H9 (cell line): ENCODE measurements at regions not wholly inside any gene's neighbourhood (a gene's known extent, or its start where the extent isn't known, plus 50 kb on each side); places are given as distances from the start of the nearest gene placed in this dataset.

Experiments used
- DNase-seq: peaks from one replicate; pipeline ENCODE4 v3.0.0-alpha.2; 2017
- H2AFZ ChIP-seq: one replicate; pipeline ENCODE4 v1.6.1; 2013; ENCODE audit warnings: mild to moderate bottlenecking, low read length, control low read depth, moderate library complexity
- H2AK5ac ChIP-seq: 2 replicates; pipeline ENCODE4 v1.6.1; 2013; ENCODE audit warnings: low read length, control low read depth, mixed read lengths; ENCODE audit not compliant: insufficient read length
- H2BK120ac ChIP-seq: one replicate; pipeline ENCODE4 v1.6.1; 2013; ENCODE audit warnings: low read depth, mild to moderate bottlenecking, low read length, control low read depth, inconsistent platforms; ENCODE audit not compliant: poor library complexity, severe bottlenecking
- H2BK12ac ChIP-seq: 2 replicates; pipeline ENCODE4 v1.6.1; 2013; ENCODE audit warnings: low read length, control low read depth, mixed read lengths, low read depth; ENCODE audit not compliant: insufficient read length
- H2BK15ac ChIP-seq: 2 replicates; pipeline ENCODE4 v1.6.1; 2013; ENCODE audit warnings: low read depth, low read length, control low read depth
- H2BK20ac ChIP-seq: one replicate; pipeline ENCODE4 v1.6.1; 2013; ENCODE audit warnings: low read depth, mild to moderate bottlenecking, low read length, control low read depth, inconsistent platforms; ENCODE audit not compliant: poor library complexity, severe bottlenecking
- H2BK5ac ChIP-seq: 2 replicates; pipeline ENCODE4 v1.6.1; 2013; ENCODE audit warnings: low read length, control low read depth, mixed read lengths; ENCODE audit not compliant: insufficient read length
- H3K14ac ChIP-seq: 2 replicates; pipeline ENCODE4 v1.6.1; 2013; ENCODE audit warnings: low read length, control low read depth; ENCODE audit not compliant: insufficient read depth
- H3K18ac ChIP-seq: 2 replicates; pipeline ENCODE4 v1.6.1; 2013; ENCODE audit warnings: low read depth, mild to moderate bottlenecking, mixed read lengths, low read length, control low read depth; ENCODE audit not compliant: insufficient read length
- H3K23ac ChIP-seq: 2 replicates; pipeline ENCODE4 v1.6.1; 2013; ENCODE audit warnings: low read length, control low read depth, mixed read lengths, low read depth; ENCODE audit not compliant: insufficient read length
- H3K23me2 ChIP-seq: 2 replicates; pipeline ENCODE4 v1.6.1; 2013; ENCODE audit warnings: low read depth, mild to moderate bottlenecking, mixed read lengths, low read length, control low read depth; ENCODE audit not compliant: insufficient read length, poor library complexity, severe bottlenecking
- H3K27ac ChIP-seq: 2 replicates; pipeline ENCODE4 v1.5.1; 2013; ENCODE audit warnings: low read length, control low read depth, mixed read lengths, low read depth; ENCODE audit not compliant: insufficient read length
- H3K27me3 ChIP-seq: 2 replicates; pipeline ENCODE4 v1.6.1; 2013; ENCODE audit warnings: low read length, control low read depth, inconsistent platforms; ENCODE audit not compliant: insufficient read depth
- H3K4ac ChIP-seq: 2 replicates; pipeline ENCODE4 v1.6.1; 2013; ENCODE audit warnings: low read depth, mild to moderate bottlenecking, control low read depth, inconsistent platforms, low read length, moderate library complexity
- H3K4me1 ChIP-seq: 2 replicates; pipeline ENCODE4 v1.6.1; 2013; ENCODE audit warnings: low read length, control low read depth, inconsistent platforms; ENCODE audit not compliant: insufficient read depth
- H3K4me2 ChIP-seq: 2 replicates; pipeline ENCODE4 v1.6.1; 2013; ENCODE audit warnings: low read length, control low read depth, mixed read lengths; ENCODE audit not compliant: insufficient read length, insufficient read depth
- H3K56ac ChIP-seq: 2 replicates; pipeline ENCODE4 v1.6.1; 2013; ENCODE audit warnings: low read depth, mild to moderate bottlenecking, mixed read lengths, low read length, control low read depth; ENCODE audit not compliant: insufficient read length
- H3K79me1 ChIP-seq: 2 replicates; pipeline ENCODE4 v1.6.1; 2013; ENCODE audit warnings: low read depth, mild to moderate bottlenecking, moderate library complexity, low read length, control low read depth, inconsistent platforms; ENCODE audit not compliant: insufficient read depth, poor library complexity, severe bottlenecking
- H3K79me2 ChIP-seq: 2 replicates; pipeline ENCODE4 v1.6.1; 2013; ENCODE audit warnings: low read length, control low read depth, inconsistent platforms; ENCODE audit not compliant: insufficient read depth
- H3K9ac ChIP-seq: 2 replicates; pipeline ENCODE4 v1.6.1; 2013; ENCODE audit warnings: low read length, control low read depth, mixed read lengths; ENCODE audit not compliant: insufficient read length; ENCODE audit errors: extremely low read depth
- H3K9me3 ChIP-seq: one replicate; pipeline ENCODE4 v1.6.1; 2013; ENCODE audit warnings: low read depth, low read length, inconsistent platforms; ENCODE audit not compliant: control insufficient read depth
- H3T11ph ChIP-seq: one replicate; pipeline ENCODE4 v1.6.1; 2013; ENCODE audit warnings: mild to moderate bottlenecking, low read length, control low read depth, inconsistent platforms
- H4K20me1 ChIP-seq: one replicate; pipeline ENCODE4 v1.6.1; 2013; ENCODE audit not compliant: control insufficient read depth, insufficient read length, insufficient read depth
- H4K5ac ChIP-seq: 2 replicates; pipeline ENCODE4 v1.6.1; 2013; ENCODE audit warnings: low read depth, mild to moderate bottlenecking, mixed read lengths, low read length, control low read depth; ENCODE audit not compliant: insufficient read length
- H4K8ac ChIP-seq: replicated peaks from 2 replicates; pipeline ENCODE4 v1.6.1; 2013; ENCODE audit warnings: low read length, control low read depth, mixed read lengths, low read depth; ENCODE audit not compliant: insufficient read length
- H4K91ac ChIP-seq: 2 replicates; pipeline ENCODE4 v1.6.1; 2013; ENCODE audit warnings: low read depth, mild to moderate bottlenecking, moderate library complexity, mixed read lengths, low read length, control low read depth; ENCODE audit not compliant: insufficient read length
- H3K27ac Mint-ChIP-seq, 3 experiments: 2 replicates in 2 of 3; 3 replicates in 1 of 3; pipeline ENCODE4 v1.8.0; 2020 to 2021; ENCODE audit warnings: mixed read lengths in 3 of 3, mild to moderate bottlenecking in 1 of 3, moderate library complexity in 1 of 3
- H3K27me3 Mint-ChIP-seq: 2 replicates; pipeline ENCODE4 v1.8.0; 2021; ENCODE audit warnings: low read depth, mild to moderate bottlenecking, moderate library complexity, mixed read lengths
- H3K36me3 Mint-ChIP-seq, 3 experiments: 2 replicates in 2 of 3; 3 replicates in 1 of 3; pipeline ENCODE4 v1.8.0; 2020 to 2021; ENCODE audit warnings: low read depth in 3 of 3, mixed read lengths in 3 of 3; ENCODE audit not compliant: insufficient read depth in 1 of 3
- H3K4me1 Mint-ChIP-seq, 2 experiments: 2 replicates each; pipeline ENCODE4 v1.8.0; 2020; ENCODE audit warnings: mixed read lengths in 2 of 2
- H3K4me3 Mint-ChIP-seq, 2 experiments: 2 replicates in 1 of 2; 3 replicates in 1 of 2; pipeline ENCODE4 v1.8.0; 2020 to 2021; ENCODE audit warnings: mild to moderate bottlenecking in 2 of 2, mixed read lengths in 2 of 2, moderate library complexity in 1 of 2
- H3K9me3 Mint-ChIP-seq, 2 experiments: 2 replicates in 1 of 2; 3 replicates in 1 of 2; pipeline ENCODE4 v1.8.0; 2020; ENCODE audit warnings: mild to moderate bottlenecking in 2 of 2, mixed read lengths in 2 of 2, moderate library complexity in 1 of 2
- CTCF ChIP-seq: fragments of 200-600 bp; sonication (generic); conservative IDR thresholded peaks from 3 replicates; pipeline ENCODE4 v1.8.0; 2021; ENCODE audit warnings: antibody characterized with exemption, mild to moderate bottlenecking
- WGBS: extraction: QIAGEN DNeasy Blood & Tissue Kit; methylation state at CpG from one replicate; pipeline ENCODE4 v1.1.7; 2013; ENCODE audit warnings: missing lambda C conversion rate, low lambda C conversion rate, mixed read lengths; ENCODE audit not compliant: insufficient read length; ENCODE audit errors: extremely low coverage; 5-methylcytosine and 5-hydroxymethylcytosine counted together

- H3K9me3 ChIP-seq = peaks cover 4% of the 10 kb centered on the region
- no peak overlapping the region for H2BK15ac ChIP-seq
- H2AFZ ChIP-seq = no peak overlapping the region
- H3K4me1 ChIP-seq = peaks cover 2% of the 10 kb centered on the region; the same call in 1 of the 2 replicates
- WGBS = no CpG with 5 or more reads among the region's 4 CpGs
- H2BK120ac ChIP-seq = no peak overlapping the region
- H3K4ac ChIP-seq = no peak overlapping the region
- no peak overlapping the region for H2BK12ac ChIP-seq
- H2BK20ac ChIP-seq = no peak overlapping the region
- H3K36me3 Mint-ChIP-seq = peaks cover 5 to 16% (median 8%) of the 10 kb centered on the region in 3 experiments
- H3K27ac ChIP-seq = no peak overlapping the region
- peaks cover 3% of the 10 kb centered on the region; the same call in 1 of the 2 replicates for H3K27me3 Mint-ChIP-seq
- no peak overlapping the region for H3K27ac Mint-ChIP-seq
- H3K4me1 Mint-ChIP-seq = peaks cover 11% of the 10 kb centered on the region in 2 experiments
- H3K18ac ChIP-seq = no peak overlapping the region
- H3K27me3 ChIP-seq = no peaks in the 10 kb centered on the region
- no peak overlapping the region for H3K4me2 ChIP-seq
- no peaks in the 10 kb centered on the region for H3K23me2 ChIP-seq
- H3K14ac ChIP-seq = no peak overlapping the region
- no peak for DNase-seq
- no peak overlapping the region for H2BK5ac ChIP-seq
- H3K79me2 ChIP-seq = no peaks in the 10 kb centered on the region
- no peak overlapping the region for H2AK5ac ChIP-seq
- H3K9me3 Mint-ChIP-seq = peaks cover 10 to 63% of the 10 kb centered on the region in 2 experiments
- H3K79me1 ChIP-seq = no peaks in the 10 kb centered on the region
- H4K91ac ChIP-seq = no peak overlapping the region
- no peak for TF ChIP-seq CTCF
- H4K5ac ChIP-seq = no peak overlapping the region
- H3T11ph ChIP-seq = no peak overlapping the region
- H3K9ac ChIP-seq = no peak overlapping the region
- no peak overlapping the region for H3K23ac ChIP-seq
- no peak overlapping the region for H3K4me3 Mint-ChIP-seq
- H4K20me1 ChIP-seq = no peaks in the 10 kb centered on the region
- H4K8ac ChIP-seq = no peak overlapping the region
- no peak overlapping the region for H3K56ac ChIP-seq
These were observed 97.1 kb upstream of the FAM9B start for GRCh38 chrX:9131066-9131465.
